B cell (primary cell): ENCODE measurements at regions not wholly inside any gene's neighbourhood (a gene's known extent, or its start where the extent isn't known, plus 50 kb on each side); places are given as distances from the start of the nearest gene placed in this dataset.

ENCODE experiments used
- ATAC-seq: fragments of 200-7000 bp; cut with Tn5 transposase; one replicate; pipeline ENCODE4 v1.10.0; 2021; ENCODE audit warnings: low read depth, mild to moderate bottlenecking, moderate number of reproducible peaks, moderate library complexity
- CTCF ChIA-PET: fragments of 350-600 bp; sonication (Branson Sonifier 250); formaldehyde crosslinking; loops from one replicate; lab custom pipeline; 2021; ENCODE audit warnings: antibody characterized with exemption, inconsistent platforms; lab: Charles Lee
- POLR2A ChIA-PET: fragments of 350-600 bp; sonication (Branson Sonifier 250); formaldehyde crosslinking; loops from one replicate; lab custom pipeline; 2021; ENCODE audit warnings: antibody characterized with exemption; lab: Charles Lee
- DNase-seq: peaks from one replicate; pipeline ENCODE4 v3.0.0; 2013
- H2AFZ ChIP-seq: 2 replicates; pipeline ENCODE4 v1.6.1; 2012; ENCODE audit warnings: mild to moderate bottlenecking, low read depth, low read length; ENCODE audit not compliant: insufficient read depth, poor library complexity, severe bottlenecking
- H3K27ac ChIP-seq, 2 donors: 1 replicate in 1 of 2; 2 replicates in 1 of 2; pipeline ENCODE4 v1.5.1; 2012 to 2013; ENCODE audit warnings: low read length in 2 of 2, mild to moderate bottlenecking in 2 of 2, moderate library complexity in 1 of 2
- H3K27me3 ChIP-seq, 4 experiments: fragments of 200-600 bp in 1 of 4; sonication (generic) in 1 of 4; replicated peaks in 1 of 4; 1 replicate in 2 of 4; 2 replicates in 2 of 4; pipeline versions ENCODE4 v1.6.1 to v1.7.0; 2013 to 2016; ENCODE audit warnings: low read length in 3 of 4, mild to moderate bottlenecking in 2 of 4, mixed read lengths in 1 of 4, moderate library complexity in 1 of 4; ENCODE audit not compliant: insufficient read depth in 4 of 4, control insufficient read depth in 3 of 4; ENCODE audit errors: control extremely low read depth in 1 of 4
- H3K36me3 ChIP-seq, 2 experiments: replicated peaks in 1 of 2; 1 replicate in 1 of 2; 2 replicates in 1 of 2; pipeline versions ENCODE4 v1.6.1 to v1.7.1; 2013; ENCODE audit warnings: low read length in 1 of 2; ENCODE audit not compliant: insufficient read depth in 2 of 2, control insufficient read depth in 1 of 2; ENCODE audit errors: control extremely low read depth in 1 of 2, extremely low read depth in 1 of 2
- H3K4me1 ChIP-seq, 2 donors: fragments of 200-600 bp in 1 of 2; sonication (generic) in 1 of 2; 1 replicate in 1 of 2; 2 replicates in 1 of 2; pipeline versions ENCODE4 v1.5.1 to v1.6.1; 2013 to 2017; ENCODE audit warnings: low read length in 2 of 2; ENCODE audit not compliant: control insufficient read depth in 2 of 2, insufficient read depth in 2 of 2
- H3K4me2 ChIP-seq: replicated peaks from 2 replicates; pipeline ENCODE3; 2012; ENCODE audit warnings: mild to moderate bottlenecking, low read depth, low read length; ENCODE audit not compliant: poor library complexity, severe bottlenecking
- H3K4me3 ChIP-seq, 5 experiments: fragments of 200-600 bp in 1 of 5; sonication (generic) in 1 of 5; 1 replicate in 3 of 5; 2 replicates in 2 of 5; pipeline versions ENCODE4 v1.5.1 to v1.7.0; 2011 to 2016; ENCODE audit warnings: low read length in 4 of 5, mild to moderate bottlenecking in 4 of 5, low read depth in 2 of 5, control low read depth in 1 of 5, moderate library complexity in 1 of 5; ENCODE audit not compliant: insufficient read depth in 1 of 5; ENCODE audit errors: control extremely low read depth in 1 of 5, extremely low read depth in 1 of 5
- H3K79me2 ChIP-seq: fragments of 200-600 bp; sonication (generic); one replicate; pipeline ENCODE4 v1.6.0; 2016; ENCODE audit warnings: low read length; ENCODE audit not compliant: control insufficient read depth, insufficient read depth
- H3K9ac ChIP-seq: fragments of 200-600 bp; sonication (generic); 2 replicates; pipeline ENCODE4 v1.6.1; 2017; ENCODE audit warnings: mild to moderate bottlenecking, low read length, moderate library complexity
- H3K9me3 ChIP-seq, 3 donors: one replicate each; pipeline versions ENCODE4 v1.6.1 to v1.7.1; 2013; ENCODE audit warnings: low read length in 2 of 3; ENCODE audit not compliant: control insufficient read depth in 2 of 3, insufficient read depth in 1 of 3; ENCODE audit errors: control extremely low read depth in 1 of 3
- H4K20me1 ChIP-seq: 2 replicates; pipeline ENCODE4 v1.6.0; 2012; ENCODE audit warnings: mild to moderate bottlenecking, low read length; ENCODE audit not compliant: insufficient read depth, control insufficient read depth, poor library complexity, severe bottlenecking
- H3K27ac Mint-ChIP-seq: one replicate; pipeline ENCODE4 v1.8.0; 2021; ENCODE audit warnings: mixed read lengths
- H3K27me3 Mint-ChIP-seq: one replicate; pipeline ENCODE4 v1.8.0; 2021; ENCODE audit warnings: mixed read lengths
- H3K4me1 Mint-ChIP-seq: one replicate; pipeline ENCODE4 v1.8.0; 2021; ENCODE audit warnings: mixed read lengths
- H3K4me3 Mint-ChIP-seq: one replicate; pipeline ENCODE4 v1.8.0; 2021; ENCODE audit warnings: mixed read lengths
- H3K9me3 Mint-ChIP-seq: one replicate; pipeline ENCODE4 v1.8.0; 2022; ENCODE audit warnings: mixed read lengths; ENCODE audit not compliant: insufficient read depth
- CTCF ChIP-seq: fragments of 200-600 bp; IDR thresholded peaks from one replicate; pipeline ENCODE4 v1.8.0; 2022; ENCODE audit warnings: antibody characterized with exemption, mild to moderate bottlenecking
- EZH2 ChIP-seq: IDR thresholded peaks from 2 replicates; pipeline ENCODE4 v1.6.1; 2012; ENCODE audit warnings: borderline replicate concordance, low read depth, mild to moderate bottlenecking, moderate library complexity, low read length; ENCODE audit not compliant: insufficient read depth, poor library complexity, severe bottlenecking
- WGBS: methylation state at CpG from one replicate; pipeline ENCODE4 v1.1.5; 2013; ENCODE audit warnings: missing lambda C conversion rate; ENCODE audit not compliant: insufficient coverage; 5-methylcytosine and 5-hydroxymethylcytosine counted together
- intact Hi-C: fragments of 100-400 bp; cut with micrococcal nuclease; formaldehyde crosslinking; loops from one replicate; pipeline ENCODE4 v1.10.0; 2022

- H3K4me1 Mint-ChIP-seq: no peaks in the 10 kb centered on the region
- WGBS: no CpG with 5 or more reads among the region's 1 CpG
- no peaks in the 10 kb centered on the region for H3K9me3 ChIP-seq
- ChIA-PET CTCF (no interaction called here), POLR2A (no interaction called here)
- DNase-seq (no peak), ATAC-seq (no peak)
- H3K9me3 Mint-ChIP-seq: peaks cover 2% of the 10 kb centered on the region
- intact Hi-C loops: no loop called here
- no peak for TF ChIP-seq EZH2
- no peak for TF ChIP-seq CTCF
- no peak overlapping the region for H3K9ac ChIP-seq
- H3K27ac Mint-ChIP-seq: no peak overlapping the region
- no peak overlapping the region for H3K4me2 ChIP-seq
- H3K36me3 ChIP-seq: no peaks in the 10 kb centered on the region
- no peaks in the 10 kb centered on the region for H4K20me1 ChIP-seq
- H3K79me2 ChIP-seq: no peaks in the 10 kb centered on the region
- no peaks in the 10 kb centered on the region for H3K27me3 ChIP-seq
- no peak overlapping the region for H3K27ac ChIP-seq
- H3K4me3 ChIP-seq: no peak overlapping the region
- H3K4me3 Mint-ChIP-seq: no peak overlapping the region
- H3K27me3 Mint-ChIP-seq: no peaks in the 10 kb centered on the region
- no peaks in the 10 kb centered on the region for H3K4me1 ChIP-seq
- H2AFZ ChIP-seq: no peak overlapping the region
Observed at GRCh38 chr6:93083337-93084230, 335.8 kb downstream of the EPHA7 start.

- Histone ChIP-seq H3K4me3 (no peak overlapping the region), H3K27me3 (no peaks in the 10 kb centered on the region), H3K4me2 (no peak overlapping the region), H3K9me3 (no peaks in the 10 kb centered on the region), H3K79me2 (no peaks in the 10 kb centered on the region), H4K20me1 (no peaks in the 10 kb centered on the region), H3K9ac (no peak overlapping the region), H3K27ac (no peak overlapping the region), H2AFZ (no peak overlapping the region), H3K4me1 (no peaks in the 10 kb centered on the region), H3K36me3 (no peaks in the 10 kb centered on the region)
- no peak overlapping the region for H3K4me3 Mint-ChIP-seq
- WGBS: no CpG with 5 or more reads among the region's 3 CpGs
- peaks cover 2% of the 10 kb centered on the region for H3K9me3 Mint-ChIP-seq
- ChIA-PET CTCF (no interaction called here), POLR2A (no interaction called here)
- TF ChIP-seq EZH2: no peak
- no peak for TF ChIP-seq CTCF
- DNase-seq: no peak
- H3K27ac Mint-ChIP-seq: no peak overlapping the region
- no peaks in the 10 kb centered on the region for H3K27me3 Mint-ChIP-seq
- intact Hi-C loops: no loop called here
- no peak for ATAC-seq
- H3K4me1 Mint-ChIP-seq: no peaks in the 10 kb centered on the region
Observed at GRCh38 chr6:93081901-93082300, 337.5 kb downstream of the EPHA7 start.
